ENCODE measurements at regions not wholly inside any gene's neighbourhood (a gene's known extent, or its start where the extent isn't known, plus 50 kb on each side); places are given as distances from the start of the nearest gene placed in this dataset.

DNA sequence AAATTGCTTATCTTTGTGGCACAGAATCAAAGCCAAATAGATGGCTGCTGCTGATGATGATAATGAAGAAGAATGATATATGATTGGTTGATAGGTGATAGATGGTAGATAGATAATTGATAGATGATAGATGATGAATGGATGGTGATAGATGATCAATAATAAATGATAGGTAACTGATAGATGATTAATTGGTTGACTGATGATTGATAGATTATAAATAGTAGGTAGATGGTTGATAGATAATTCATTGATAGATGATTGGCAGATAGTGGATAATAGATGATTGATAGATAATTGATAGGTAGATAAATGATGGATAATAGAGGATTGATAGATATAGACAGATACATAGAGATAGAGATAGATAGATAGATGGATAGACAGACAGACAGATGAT is 430.2 kb downstream of the EIPR1 start:
- peaks cover 3 to 6% of the 10 kb centered on the region in 2 donors for H3K27me3 Mint-ChIP-seq
- Histone ChIP-seq H3K27ac (ENCODE audit: low read length) (no peak overlapping the region), H3K27me3 (replicated peaks in 1 of 2; ENCODE audit: control insufficient read depth in 2 of 2, extremely low read depth in 1 of 2, insufficient read depth in 2 of 2, low read length in 1 of 2) (peaks cover 0 to 8% of the 10 kb centered on the region in 2 experiments), H3K36me3 (ENCODE audit: control insufficient read depth in 2 of 2, extremely low read depth in 1 of 2, insufficient read depth in 1 of 2, low read length in 1 of 2) (no peaks in the 10 kb centered on the region), H3K9me3 (no peaks in the 10 kb centered on the region), H3K4me1 (ENCODE audit: control insufficient read depth in 1 of 2, extremely low read depth in 1 of 2, insufficient read depth in 2 of 2, low read length in 2 of 2) (no peaks in the 10 kb centered on the region), H3K4me3 (ENCODE audit: control insufficient read depth in 1 of 2, extremely low read depth in 1 of 2, low read length in 1 of 2) (no peak overlapping the region)
- POLR2A ChIA-PET = no interaction called here
- H3K27ac Mint-ChIP-seq = no peak overlapping the region
- CTCF ChIA-PET = no interaction called here
- no peak overlapping the region for H3K4me3 Mint-ChIP-seq
- H3K36me3 Mint-ChIP-seq = no peaks in the 10 kb centered on the region
- DNase-seq (no peak), ATAC-seq (replicated peaks in 1 of 4) (no peak)
- H3K9me3 Mint-ChIP-seq = peaks cover 6 to 19% (median 15%) of the 10 kb centered on the region in 3 donors
- H3K4me1 Mint-ChIP-seq = no peaks in the 10 kb centered on the region

DNA sequence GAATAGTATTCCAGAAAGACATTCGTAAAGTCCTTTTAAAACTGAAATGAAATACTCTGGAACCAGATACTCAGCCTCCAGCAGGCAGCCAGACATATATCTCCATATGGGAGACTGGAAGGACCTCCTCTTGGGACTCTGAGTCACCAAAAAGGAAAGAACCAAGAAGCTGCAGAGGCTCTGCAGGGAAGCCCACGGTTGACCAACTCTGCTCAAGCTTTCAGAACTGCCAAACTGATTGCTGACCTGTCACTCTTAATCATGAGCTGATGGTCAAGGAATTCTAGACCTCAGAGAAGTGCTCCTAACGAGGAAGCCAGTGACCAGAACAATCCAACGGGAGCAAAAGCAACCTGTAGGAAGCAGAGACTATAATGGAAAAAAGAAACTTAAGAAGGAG is 434.7 kb downstream of the EIPR1 start:
- Mint-ChIP-seq H3K27ac (no peak overlapping the region), H3K9me3 (peaks cover 6 to 19% (median 15%) of the 10 kb centered on the region in 3 donors), H3K27me3 (peaks cover 2 to 5% of the 10 kb centered on the region in 2 donors), H3K4me3 (no peak overlapping the region), H3K4me1 (no peaks in the 10 kb centered on the region), H3K36me3 (no peaks in the 10 kb centered on the region)
- ATAC-seq (replicated peaks in 1 of 4) (no peak), DNase-seq (no peak)
- Histone ChIP-seq H3K4me3 (ENCODE audit: control insufficient read depth in 1 of 2, extremely low read depth in 1 of 2, low read length in 1 of 2) (no peak overlapping the region), H3K27me3 (replicated peaks in 1 of 2; ENCODE audit: control insufficient read depth in 2 of 2, extremely low read depth in 1 of 2, insufficient read depth in 2 of 2, low read length in 1 of 2) (peaks cover 0 to 10% of the 10 kb centered on the region in 2 experiments), H3K36me3 (ENCODE audit: control insufficient read depth in 2 of 2, extremely low read depth in 1 of 2, insufficient read depth in 1 of 2, low read length in 1 of 2) (no peaks in the 10 kb centered on the region), H3K27ac (ENCODE audit: low read length) (no peak overlapping the region), H3K4me1 (ENCODE audit: control insufficient read depth in 1 of 2, extremely low read depth in 1 of 2, insufficient read depth in 2 of 2, low read length in 2 of 2) (no peaks in the 10 kb centered on the region), H3K9me3 (no peaks in the 10 kb centered on the region)
- POLR2A ChIA-PET = no interaction called here
- no CpG with 5 or more reads among the region's 4 CpGs for WGBS (ENCODE audit: insufficient coverage)
- CTCF ChIA-PET = no interaction called here

GRCh38 chr2:2942225-2942624 is 435.4 kb downstream of the EIPR1 start:
- no peaks in the 10 kb centered on the region for H3K4me1 ChIP-seq (ENCODE audit: control insufficient read depth in 1 of 2, extremely low read depth in 1 of 2, insufficient read depth in 2 of 2, low read length in 2 of 2)
- no peaks in the 10 kb centered on the region for H3K9me3 ChIP-seq
- ChIA-PET CTCF (no interaction called here), POLR2A (no interaction called here)
- 57% methylated on average over 4 of the region's 5 CpGs for WGBS (ENCODE audit: insufficient coverage)
- H3K4me1 Mint-ChIP-seq = no peaks in the 10 kb centered on the region
- H3K27ac ChIP-seq (ENCODE audit: low read length) = no peak overlapping the region
- no peaks in the 10 kb centered on the region for H3K36me3 Mint-ChIP-seq
- DNase-seq (no peak), ATAC-seq (replicated peaks in 1 of 4) (no peak)
- H3K4me3 ChIP-seq (ENCODE audit: control insufficient read depth in 1 of 2, extremely low read depth in 1 of 2, low read length in 1 of 2) = no peak overlapping the region
- no peaks in the 10 kb centered on the region for H3K36me3 ChIP-seq (ENCODE audit: control insufficient read depth in 2 of 2, extremely low read depth in 1 of 2, insufficient read depth in 1 of 2, low read length in 1 of 2)
- H3K27me3 ChIP-seq (replicated peaks in 1 of 2; ENCODE audit: control insufficient read depth in 2 of 2, extremely low read depth in 1 of 2, insufficient read depth in 2 of 2, low read length in 1 of 2) = peaks cover 0 to 10% of the 10 kb centered on the region in 2 experiments
- peaks cover 2 to 5% of the 10 kb centered on the region in 2 donors for H3K27me3 Mint-ChIP-seq
- no peak overlapping the region for H3K27ac Mint-ChIP-seq
- H3K9me3 Mint-ChIP-seq = peaks cover 6 to 19% (median 15%) of the 10 kb centered on the region in 3 donors
- H3K4me3 Mint-ChIP-seq = no peak overlapping the region

GRCh38 chr2:2941205-2941604 is 436.4 kb downstream of the EIPR1 start:
- Mint-ChIP-seq H3K27ac (no peak overlapping the region), H3K4me3 (no peak overlapping the region), H3K9me3 (peaks cover 12 to 19% (median 15%) of the 10 kb centered on the region in 3 donors), H3K4me1 (no peaks in the 10 kb centered on the region), H3K36me3 (no peaks in the 10 kb centered on the region), H3K27me3 (peaks cover 2 to 5% of the 10 kb centered on the region in 2 donors)
- no peaks in the 10 kb centered on the region for H3K9me3 ChIP-seq
- no peak for DNase-seq
- 71% methylated on average over 15 of the region's 15 CpGs for WGBS (ENCODE audit: insufficient coverage)
- no peaks in the 10 kb centered on the region for H3K36me3 ChIP-seq (ENCODE audit: control insufficient read depth in 2 of 2, extremely low read depth in 1 of 2, insufficient read depth in 1 of 2, low read length in 1 of 2)
- peaks cover 0 to 10% of the 10 kb centered on the region in 2 experiments for H3K27me3 ChIP-seq (replicated peaks in 1 of 2; ENCODE audit: control insufficient read depth in 2 of 2, extremely low read depth in 1 of 2, insufficient read depth in 2 of 2, low read length in 1 of 2)
- POLR2A ChIA-PET = no interaction called here
- CTCF ChIA-PET = interaction anchor here in 1 of 2 donors (0.6 kb wide), 1 partner anchor 417 kb away, joined by 3 read pairs; no protein-coding TSS in a partner anchor
- H3K4me3 ChIP-seq (ENCODE audit: control insufficient read depth in 1 of 2, extremely low read depth in 1 of 2, low read length in 1 of 2) = no peak overlapping the region
- H3K4me1 ChIP-seq (ENCODE audit: control insufficient read depth in 1 of 2, extremely low read depth in 1 of 2, insufficient read depth in 2 of 2, low read length in 2 of 2) = no peaks in the 10 kb centered on the region
- no peak overlapping the region for H3K27ac ChIP-seq (ENCODE audit: low read length)
- ATAC-seq (replicated peaks in 1 of 4) = no peak

GRCh38 chr2:2940702-2941101 is 436.9 kb downstream of the EIPR1 start:
- no peak overlapping the region for H3K27ac Mint-ChIP-seq
- no peaks in the 10 kb centered on the region for H3K4me1 Mint-ChIP-seq
- peaks cover 2 to 5% of the 10 kb centered on the region in 2 donors for H3K27me3 Mint-ChIP-seq
- DNase-seq (no peak), ATAC-seq (replicated peaks in 1 of 4) (no peak)
- no peak overlapping the region for H3K4me3 Mint-ChIP-seq
- H3K36me3 Mint-ChIP-seq = no peaks in the 10 kb centered on the region
- H3K9me3 ChIP-seq = no peaks in the 10 kb centered on the region
- no peaks in the 10 kb centered on the region for H3K4me1 ChIP-seq (ENCODE audit: control insufficient read depth in 1 of 2, extremely low read depth in 1 of 2, insufficient read depth in 2 of 2, low read length in 2 of 2)
- POLR2A ChIA-PET = no interaction called here
- CTCF ChIA-PET = interaction anchor here in 1 of 2 donors (0.6 kb wide), 1 partner anchor 416 kb away, joined by 3 read pairs; no protein-coding TSS in a partner anchor
- no peak overlapping the region for H3K27ac ChIP-seq (ENCODE audit: low read length)
- H3K27me3 ChIP-seq (replicated peaks in 1 of 2; ENCODE audit: control insufficient read depth in 2 of 2, extremely low read depth in 1 of 2, insufficient read depth in 2 of 2, low read length in 1 of 2) = peaks cover 0 to 10% of the 10 kb centered on the region in 2 experiments
- 87% methylated on average over 6 of the region's 9 CpGs for WGBS (ENCODE audit: insufficient coverage)
- H3K9me3 Mint-ChIP-seq = peaks cover 12 to 19% (median 14%) of the 10 kb centered on the region in 3 donors
- H3K4me3 ChIP-seq (ENCODE audit: control insufficient read depth in 1 of 2, extremely low read depth in 1 of 2, low read length in 1 of 2) = no peak overlapping the region
- no peaks in the 10 kb centered on the region for H3K36me3 ChIP-seq (ENCODE audit: control insufficient read depth in 2 of 2, extremely low read depth in 1 of 2, insufficient read depth in 1 of 2, low read length in 1 of 2)

- DNase-seq (no peak), ATAC-seq (replicated peaks in 1 of 4) (no peak)
- Mint-ChIP-seq H3K27ac (no peak overlapping the region), H3K4me3 (no peak overlapping the region), H3K36me3 (no peaks in the 10 kb centered on the region), H3K4me1 (no peaks in the 10 kb centered on the region), H3K27me3 (peaks cover 2 to 5% of the 10 kb centered on the region in 2 donors), H3K9me3 (peaks cover 7 to 12% (median 8%) of the 10 kb centered on the region in 3 donors)
- H3K4me1 ChIP-seq (ENCODE audit: control insufficient read depth in 1 of 2, extremely low read depth in 1 of 2, insufficient read depth in 2 of 2, low read length in 2 of 2) = no peaks in the 10 kb centered on the region
- H3K27ac ChIP-seq (ENCODE audit: low read length) = no peak overlapping the region
- ChIA-PET CTCF (no interaction called here), POLR2A (no interaction called here)
- WGBS (ENCODE audit: insufficient coverage) = 82% methylated on average over 8 of the region's 10 CpGs
- peaks cover 0 to 10% of the 10 kb centered on the region in 2 experiments for H3K27me3 ChIP-seq (replicated peaks in 1 of 2; ENCODE audit: control insufficient read depth in 2 of 2, extremely low read depth in 1 of 2, insufficient read depth in 2 of 2, low read length in 1 of 2)
- H3K9me3 ChIP-seq = no peaks in the 10 kb centered on the region
- no peak overlapping the region for H3K4me3 ChIP-seq (ENCODE audit: control insufficient read depth in 1 of 2, extremely low read depth in 1 of 2, low read length in 1 of 2)
- no peaks in the 10 kb centered on the region for H3K36me3 ChIP-seq (ENCODE audit: control insufficient read depth in 2 of 2, extremely low read depth in 1 of 2, insufficient read depth in 1 of 2, low read length in 1 of 2)
Measured at GRCh38 chr2:2940061-2940460, 437.6 kb downstream of the EIPR1 start.

Measured in T-cell (primary cell).